CD4-positive, alpha-beta T cell (primary cell): ENCODE measurements at regions not wholly inside any gene's neighbourhood (a gene's known extent, or its start where the extent isn't known, plus 50 kb on each side); places are given as distances from the start of the nearest gene placed in this dataset.

Source experiments
- ATAC-seq: fragments of 200-7000 bp; cut with Tn5 transposase; one replicate; pipeline ENCODE4 v1.10.0; 2022; ENCODE audit warnings: mild to moderate bottlenecking; ENCODE audit not compliant: poor library complexity
- CTCF ChIA-PET: fragments of 350-600 bp; sonication (Branson Sonifier 250); formaldehyde crosslinking; loops from one replicate; lab custom pipeline; 2021; ENCODE audit warnings: antibody characterized with exemption, inconsistent platforms; lab: Charles Lee
- POLR2A ChIA-PET: fragments of 350-600 bp; sonication (Branson Sonifier 250); formaldehyde crosslinking; loops from one replicate; lab custom pipeline; 2021; ENCODE audit warnings: antibody characterized with exemption, inconsistent platforms; lab: Charles Lee
- DNase-seq, 14 experiments: peaks; one replicate each; pipeline ENCODE4 v3.0.0-alpha.2; 2013 to 2020; ENCODE audit warnings: mixed read lengths in 2 of 14
- H3K27ac ChIP-seq, 2 donors: one replicate each; pipeline versions ENCODE4 v1.5.1 to v1.7.0; 2013; ENCODE audit warnings: low read length in 2 of 2, low read depth in 1 of 2, mild to moderate bottlenecking in 1 of 2
- H3K27me3 ChIP-seq, 2 experiments: 1 replicate in 1 of 2; 2 replicates in 1 of 2; pipeline versions ENCODE4 v1.6.1 to v1.7.0; 2013; ENCODE audit warnings: low read length in 2 of 2, control low read depth in 1 of 2, mild to moderate bottlenecking in 1 of 2, moderate library complexity in 1 of 2; ENCODE audit not compliant: insufficient read depth in 2 of 2, control insufficient read depth in 1 of 2
- H3K36me3 ChIP-seq: one replicate; pipeline ENCODE4 v1.6.1; 2013; ENCODE audit warnings: low read length, control low read depth; ENCODE audit not compliant: insufficient read depth
- H3K4me1 ChIP-seq: one replicate; pipeline ENCODE4 v1.6.1; 2013; ENCODE audit warnings: low read length, control low read depth; ENCODE audit not compliant: insufficient read depth
- H3K4me3 ChIP-seq: one replicate; pipeline ENCODE4 v1.5.1; 2013; ENCODE audit warnings: mild to moderate bottlenecking, low read length, moderate library complexity
- H3K9me3 ChIP-seq, 2 experiments: 1 replicate in 1 of 2; 2 replicates in 1 of 2; pipeline versions ENCODE4 v1.6.1 to v1.7.0; 2013; ENCODE audit warnings: low read length in 2 of 2, mild to moderate bottlenecking in 2 of 2, control low read depth in 1 of 2, moderate library complexity in 1 of 2; ENCODE audit not compliant: control insufficient read depth in 1 of 2, insufficient read depth in 1 of 2
- H3K27ac Mint-ChIP-seq: one replicate; pipeline ENCODE4 v1.8.0; 2020; ENCODE audit warnings: mixed read lengths
- H3K27me3 Mint-ChIP-seq: one replicate; pipeline ENCODE4 v1.8.0; 2021; ENCODE audit warnings: mixed read lengths
- H3K36me3 Mint-ChIP-seq: one replicate; pipeline ENCODE4 v1.8.0; 2021; ENCODE audit warnings: low read depth, mixed read lengths
- H3K4me1 Mint-ChIP-seq: one replicate; pipeline ENCODE4 v1.8.0; 2021; ENCODE audit warnings: low read depth, mixed read lengths
- H3K4me3 Mint-ChIP-seq: one replicate; pipeline ENCODE4 v1.8.0; 2020; ENCODE audit warnings: mild to moderate bottlenecking, mixed read lengths
- H3K9me3 Mint-ChIP-seq: one replicate; pipeline ENCODE4 v1.8.0; 2020; ENCODE audit warnings: mixed read lengths
- intact Hi-C, 2 experiments: fragments of 100-400 bp; cut with DNase I in 1 of 2; cut with micrococcal nuclease in 1 of 2; formaldehyde crosslinking; loops; one replicate each; pipeline versions ENCODE4 v1.15.1 to v1.9.0; 2023 to 2025; cut with DNase I, micrococcal nuclease
- TF ChIP-seq, protein P1 (sequence below): fragments of 200-600 bp; IDR thresholded peaks from one replicate; pipeline ENCODE4 v1.8.0; 2022; ENCODE audit warnings: antibody characterized with exemption, mild to moderate bottlenecking

DNA sequence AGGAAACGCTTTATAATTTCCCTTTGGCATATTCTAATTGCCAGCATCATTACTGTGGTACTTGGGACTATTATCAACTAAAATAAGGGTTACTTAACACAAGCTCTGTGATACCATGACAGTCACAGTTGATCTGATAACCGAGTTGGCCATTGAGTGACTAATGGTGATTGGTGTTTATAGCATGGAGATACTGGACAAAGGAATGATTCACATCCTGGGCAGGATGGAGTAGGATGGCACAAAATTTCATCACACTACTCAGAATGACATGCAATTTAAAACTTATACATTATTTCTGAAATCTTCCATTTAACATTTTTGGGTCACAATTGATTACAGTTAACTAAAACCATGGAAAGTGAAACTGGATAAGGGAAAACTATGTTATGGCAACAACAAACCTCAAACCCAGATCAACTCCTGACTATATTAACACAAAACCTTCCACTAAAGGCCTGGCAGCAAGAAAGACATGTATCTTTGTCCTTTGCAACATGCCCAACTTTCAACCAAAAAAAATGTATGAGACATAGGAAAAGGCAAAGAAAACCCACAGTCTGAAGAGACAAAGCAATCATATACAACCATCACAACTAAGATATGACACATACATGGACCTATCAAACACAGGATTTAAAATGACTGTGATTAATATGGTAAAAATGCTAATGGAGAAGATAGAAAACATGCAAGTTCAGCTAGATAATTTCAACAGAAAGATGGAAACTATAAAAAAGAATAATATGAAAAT is 208.5 kb upstream of the NRP1 start:
- Histone ChIP-seq H3K27me3 (peaks cover 10 to 17% of the 10 kb centered on the region in 2 experiments), H3K36me3 (no peaks in the 10 kb centered on the region), H3K4me1 (no peaks in the 10 kb centered on the region), H3K9me3 (peaks cover 3 to 11% of the 10 kb centered on the region in 2 experiments), H3K27ac (no peak overlapping the region), H3K4me3 (no peak overlapping the region)
- POLR2A ChIA-PET: no interaction called here
- no peak for ATAC-seq
- Mint-ChIP-seq H3K27me3 (peaks cover 33% of the 10 kb centered on the region), H3K36me3 (no peaks in the 10 kb centered on the region), H3K4me1 (no peaks in the 10 kb centered on the region), H3K27ac (no peak overlapping the region), H3K4me3 (no peak overlapping the region), H3K9me3 (peaks cover 12% of the 10 kb centered on the region)
- no peak for DNase-seq
- TF ChIP-seq, protein P1, sequence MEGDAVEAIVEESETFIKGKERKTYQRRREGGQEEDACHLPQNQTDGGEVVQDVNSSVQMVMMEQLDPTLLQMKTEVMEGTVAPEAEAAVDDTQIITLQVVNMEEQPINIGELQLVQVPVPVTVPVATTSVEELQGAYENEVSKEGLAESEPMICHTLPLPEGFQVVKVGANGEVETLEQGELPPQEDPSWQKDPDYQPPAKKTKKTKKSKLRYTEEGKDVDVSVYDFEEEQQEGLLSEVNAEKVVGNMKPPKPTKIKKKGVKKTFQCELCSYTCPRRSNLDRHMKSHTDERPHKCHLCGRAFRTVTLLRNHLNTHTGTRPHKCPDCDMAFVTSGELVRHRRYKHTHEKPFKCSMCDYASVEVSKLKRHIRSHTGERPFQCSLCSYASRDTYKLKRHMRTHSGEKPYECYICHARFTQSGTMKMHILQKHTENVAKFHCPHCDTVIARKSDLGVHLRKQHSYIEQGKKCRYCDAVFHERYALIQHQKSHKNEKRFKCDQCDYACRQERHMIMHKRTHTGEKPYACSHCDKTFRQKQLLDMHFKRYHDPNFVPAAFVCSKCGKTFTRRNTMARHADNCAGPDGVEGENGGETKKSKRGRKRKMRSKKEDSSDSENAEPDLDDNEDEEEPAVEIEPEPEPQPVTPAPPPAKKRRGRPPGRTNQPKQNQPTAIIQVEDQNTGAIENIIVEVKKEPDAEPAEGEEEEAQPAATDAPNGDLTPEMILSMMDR: no peak
- intact Hi-C loops: no loop called here
- CTCF ChIA-PET: interaction anchor here (1.0 kb wide), 1 partner anchor 9 kb away, joined by 3 read pairs; no protein-coding TSS in a partner anchor

DNA sequence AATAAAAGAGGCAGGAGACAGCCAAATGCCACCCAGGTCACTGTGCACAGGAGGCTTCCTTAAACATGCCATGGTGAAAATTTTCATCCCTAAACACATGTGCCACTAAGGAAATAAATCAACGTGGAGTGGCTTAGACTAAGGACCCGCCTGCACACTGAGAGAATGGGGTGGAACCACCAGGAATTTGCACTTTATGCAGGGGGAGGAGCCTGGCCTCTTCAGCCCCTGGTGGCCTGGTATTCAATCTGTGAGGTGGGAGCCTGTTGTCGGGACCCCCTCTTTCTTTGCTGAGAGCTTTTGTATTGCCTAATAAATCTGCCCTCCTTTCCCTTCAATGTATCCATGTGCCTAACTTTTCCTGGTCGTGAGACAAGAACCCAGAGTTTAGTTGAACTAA is 204.6 kb upstream of the NRP1 start:
- no peak for DNase-seq
- ChIA-PET CTCF (no interaction called here), POLR2A (no interaction called here)
- ATAC-seq: no peak
- no peak overlapping the region for H3K27ac ChIP-seq
- peaks cover 1 to 11% of the 10 kb centered on the region in 2 experiments for H3K9me3 ChIP-seq
- peaks cover 42% of the 10 kb centered on the region for H3K27me3 Mint-ChIP-seq
- peaks cover 14 to 21% of the 10 kb centered on the region in 2 experiments for H3K27me3 ChIP-seq
- H3K36me3 Mint-ChIP-seq: no peaks in the 10 kb centered on the region
- no peak overlapping the region for H3K27ac Mint-ChIP-seq
- H3K36me3 ChIP-seq: no peaks in the 10 kb centered on the region
- no peaks in the 10 kb centered on the region for H3K4me1 ChIP-seq
- intact Hi-C loops: no loop called here
- H3K4me1 Mint-ChIP-seq: no peaks in the 10 kb centered on the region
- TF ChIP-seq, protein P1: no peak
- no peak overlapping the region for H3K4me3 Mint-ChIP-seq
- H3K9me3 Mint-ChIP-seq: peaks cover 9% of the 10 kb centered on the region
- H3K4me3 ChIP-seq: no peak overlapping the region

DNA sequence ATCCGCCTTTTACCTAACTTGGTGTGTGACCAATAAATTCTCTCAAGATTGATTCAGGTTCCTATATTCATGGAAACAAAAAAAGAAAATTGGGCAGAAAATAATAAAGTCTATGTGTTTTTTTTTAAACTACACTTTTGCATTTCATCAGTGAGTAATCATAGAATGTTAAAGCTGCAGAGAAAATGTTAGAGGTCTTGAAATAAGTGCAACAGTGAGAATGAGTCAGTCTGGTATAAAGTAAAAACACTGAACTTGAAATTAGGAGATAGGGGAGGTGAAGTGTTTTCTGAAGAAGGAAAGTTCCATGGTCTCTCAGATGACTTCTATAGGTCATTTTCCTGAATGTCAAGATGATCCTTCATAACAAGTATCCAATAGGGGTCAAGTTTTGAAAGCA is 202.6 kb upstream of the NRP1 start:
- no peaks in the 10 kb centered on the region for H3K4me1 ChIP-seq
- H3K4me1 Mint-ChIP-seq: no peaks in the 10 kb centered on the region
- H3K4me3 ChIP-seq: no peak overlapping the region
- H3K27ac Mint-ChIP-seq: no peak overlapping the region
- ATAC-seq (no peak), DNase-seq (no peak)
- ChIA-PET CTCF (no interaction called here), POLR2A (no interaction called here)
- intact Hi-C loops: no loop called here
- peaks cover 47% of the 10 kb centered on the region for H3K27me3 Mint-ChIP-seq
- H3K36me3 ChIP-seq: no peaks in the 10 kb centered on the region
- no peaks in the 10 kb centered on the region for H3K36me3 Mint-ChIP-seq
- no peaks in the 10 kb centered on the region for H3K9me3 ChIP-seq
- H3K27ac ChIP-seq: no peak overlapping the region
- H3K27me3 ChIP-seq: peaks cover 12 to 21% of the 10 kb centered on the region in 2 experiments
- TF ChIP-seq, protein P1: no peak
- H3K9me3 Mint-ChIP-seq: no peaks in the 10 kb centered on the region
- no peak overlapping the region for H3K4me3 Mint-ChIP-seq
